Natural killer cell (primary cell): ENCODE measurements at regions not wholly inside any gene's neighbourhood (a gene's known extent, or its start where the extent isn't known, plus 50 kb on each side); places are given as distances from the start of the nearest gene placed in this dataset.

Source experiments
- ATAC-seq, 3 donors: fragments of 150-1000 bp in 2 of 3; fragments of 200-7000 bp in 1 of 3; cut with Tn5 transposase; 1 replicate in 1 of 3; 2 replicates in 2 of 3; pipeline ENCODE4 v1.10.0; 2021; ENCODE audit warnings: mild to moderate bottlenecking in 2 of 3, moderate library complexity in 2 of 3
- DNase-seq, 2 donors: peaks; one replicate each; pipeline versions ENCODE4 v3.0.0 to v3.0.0-alpha.2; 2013 to 2021; ENCODE audit warnings: mixed read lengths in 1 of 2
- H3K27ac ChIP-seq: one replicate; pipeline ENCODE4 v1.5.1; 2013; ENCODE audit warnings: mild to moderate bottlenecking, low read length
- H3K27me3 ChIP-seq: one replicate; pipeline ENCODE4 v1.6.1; 2013; ENCODE audit warnings: low read length; ENCODE audit not compliant: control insufficient read depth, insufficient read depth
- H3K36me3 ChIP-seq: one replicate; pipeline ENCODE4 v1.6.1; 2013; ENCODE audit warnings: low read length; ENCODE audit not compliant: control insufficient read depth, insufficient read depth
- H3K4me1 ChIP-seq: one replicate; pipeline ENCODE4 v1.6.1; 2013; ENCODE audit warnings: low read length; ENCODE audit not compliant: control insufficient read depth, insufficient read depth
- H3K4me3 ChIP-seq: one replicate; pipeline ENCODE4 v1.5.1; 2013; ENCODE audit warnings: low read length
- H3K9me3 ChIP-seq: one replicate; pipeline ENCODE4 v1.6.1; 2013; ENCODE audit warnings: low read length; ENCODE audit not compliant: control insufficient read depth, insufficient read depth
- H3K27ac Mint-ChIP-seq, 2 donors: one replicate each; pipeline ENCODE4 v1.8.0; 2022; ENCODE audit warnings: mild to moderate bottlenecking in 2 of 2, mixed read lengths in 2 of 2, moderate library complexity in 1 of 2
- H3K27me3 Mint-ChIP-seq, 2 donors: one replicate each; pipeline ENCODE4 v1.8.0; 2022; ENCODE audit warnings: low read depth in 2 of 2, mixed read lengths in 2 of 2
- H3K36me3 Mint-ChIP-seq: one replicate; pipeline ENCODE4 v1.8.0; 2022; ENCODE audit warnings: mixed read lengths
- H3K4me1 Mint-ChIP-seq, 2 donors: one replicate each; pipeline ENCODE4 v1.8.0; 2022; ENCODE audit warnings: mixed read lengths in 2 of 2
- H3K4me3 Mint-ChIP-seq: one replicate; pipeline ENCODE4 v1.8.0; 2022; ENCODE audit warnings: mild to moderate bottlenecking, moderate library complexity, mixed read lengths
- H3K9me3 Mint-ChIP-seq, 2 donors: one replicate each; pipeline ENCODE4 v1.8.0; 2022; ENCODE audit warnings: mixed read lengths in 2 of 2
- CTCF ChIP-seq: fragments of 200-600 bp; IDR thresholded peaks from one replicate; pipeline ENCODE4 v1.8.0; 2022; ENCODE audit warnings: antibody characterized with exemption
- WGBS: methylation state at CpG from one replicate; pipeline ENCODE4 v1.1.7; 2013; ENCODE audit warnings: missing lambda C conversion rate; ENCODE audit not compliant: insufficient coverage; 5-methylcytosine and 5-hydroxymethylcytosine counted together
- intact Hi-C: fragments of 100-400 bp; cut with micrococcal nuclease; formaldehyde crosslinking; loops from one replicate; pipeline ENCODE4 v1.14.2; 2022

- H3K36me3 ChIP-seq = no peaks in the 10 kb centered on the region
- DNase-seq = no peak
- H3K27me3 Mint-ChIP-seq = peaks cover 0 to 13% of the 10 kb centered on the region in 2 donors
- no peak overlapping the region for H3K27ac ChIP-seq
- H3K27ac Mint-ChIP-seq = no peak overlapping the region
- H3K27me3 ChIP-seq = no peaks in the 10 kb centered on the region
- TF ChIP-seq CTCF = no peak
- ATAC-seq = no peak
- H3K9me3 ChIP-seq = no peaks in the 10 kb centered on the region
- no peaks in the 10 kb centered on the region for H3K36me3 Mint-ChIP-seq
- H3K4me1 ChIP-seq = no peaks in the 10 kb centered on the region
- WGBS = 86% methylated on average over 5 of the region's 5 CpGs
- intact Hi-C loops = no loop called here
- no peak overlapping the region for H3K4me3 Mint-ChIP-seq
- no peaks in the 10 kb centered on the region for H3K9me3 Mint-ChIP-seq
- no peak overlapping the region for H3K4me3 ChIP-seq
- H3K4me1 Mint-ChIP-seq = no peaks in the 10 kb centered on the region
Measured at GRCh38 chr16:5527817-5528216, 430.2 kb upstream of the EEF2KMT start.

GRCh38 chr16:5526826-5527225 is 429.2 kb upstream of the EEF2KMT start:
- Mint-ChIP-seq H3K4me3 (no peak overlapping the region), H3K27me3 (peaks cover 0 to 17% of the 10 kb centered on the region in 2 donors), H3K9me3 (no peaks in the 10 kb centered on the region), H3K27ac (no peak overlapping the region), H3K36me3 (no peaks in the 10 kb centered on the region), H3K4me1 (no peaks in the 10 kb centered on the region)
- WGBS = 92% methylated on average over 7 of the region's 8 CpGs
- DNase-seq (no peak), ATAC-seq (no peak)
- H3K27me3 ChIP-seq = no peaks in the 10 kb centered on the region
- no peak overlapping the region for H3K27ac ChIP-seq
- no peaks in the 10 kb centered on the region for H3K36me3 ChIP-seq
- no peak overlapping the region for H3K4me3 ChIP-seq
- H3K4me1 ChIP-seq = no peaks in the 10 kb centered on the region
- intact Hi-C loops = no loop called here
- no peak for TF ChIP-seq CTCF
- H3K9me3 ChIP-seq = no peaks in the 10 kb centered on the region

- H3K4me3 Mint-ChIP-seq = no peak overlapping the region
- Histone ChIP-seq H3K27me3 (no peaks in the 10 kb centered on the region), H3K9me3 (no peaks in the 10 kb centered on the region), H3K27ac (no peak overlapping the region), H3K4me3 (no peak overlapping the region), H3K4me1 (no peaks in the 10 kb centered on the region), H3K36me3 (no peaks in the 10 kb centered on the region)
- no peaks in the 10 kb centered on the region for H3K4me1 Mint-ChIP-seq
- H3K27ac Mint-ChIP-seq = no peak overlapping the region
- no peak for TF ChIP-seq CTCF
- peaks cover 3 to 12% of the 10 kb centered on the region in 2 donors for H3K27me3 Mint-ChIP-seq
- 12% methylated on average over 9 of the region's 10 CpGs for WGBS
- intact Hi-C loops = no loop called here
- no peaks in the 10 kb centered on the region for H3K36me3 Mint-ChIP-seq
- H3K9me3 Mint-ChIP-seq = no peaks in the 10 kb centered on the region
- ATAC-seq = no peak
- no peak for DNase-seq
Measured at GRCh38 chr16:5523829-5524228, 426.2 kb upstream of the EEF2KMT start.

- Mint-ChIP-seq H3K9me3 (peaks cover 5% of the 10 kb centered on the region in 2 donors), H3K4me1 (no peaks in the 10 kb centered on the region), H3K27me3 (peaks cover 5 to 8% of the 10 kb centered on the region in 2 donors), H3K36me3 (no peaks in the 10 kb centered on the region), H3K27ac (no peak overlapping the region), H3K4me3 (no peak overlapping the region)
- Histone ChIP-seq H3K27me3 (no peaks in the 10 kb centered on the region), H3K9me3 (no peaks in the 10 kb centered on the region), H3K36me3 (no peaks in the 10 kb centered on the region), H3K27ac (no peak overlapping the region), H3K4me1 (no peaks in the 10 kb centered on the region), H3K4me3 (no peak overlapping the region)
- no peak for TF ChIP-seq CTCF
- no peak for DNase-seq
- intact Hi-C loops = no loop called here
- ATAC-seq = no peak
Measured at GRCh38 chr16:5516115-5516514, 418.5 kb upstream of the EEF2KMT start.
